ENCODE measurements at regions not wholly inside any gene's neighbourhood (a gene's known extent, or its start where the extent isn't known, plus 50 kb on each side); places are given as distances from the start of the nearest gene placed in this dataset.
"Not testable (repeated sequence)": the region's sequence is repeated elsewhere in the genome, so short reads cannot be mapped to it uniquely, and the experiment has no call there.

DNA sequence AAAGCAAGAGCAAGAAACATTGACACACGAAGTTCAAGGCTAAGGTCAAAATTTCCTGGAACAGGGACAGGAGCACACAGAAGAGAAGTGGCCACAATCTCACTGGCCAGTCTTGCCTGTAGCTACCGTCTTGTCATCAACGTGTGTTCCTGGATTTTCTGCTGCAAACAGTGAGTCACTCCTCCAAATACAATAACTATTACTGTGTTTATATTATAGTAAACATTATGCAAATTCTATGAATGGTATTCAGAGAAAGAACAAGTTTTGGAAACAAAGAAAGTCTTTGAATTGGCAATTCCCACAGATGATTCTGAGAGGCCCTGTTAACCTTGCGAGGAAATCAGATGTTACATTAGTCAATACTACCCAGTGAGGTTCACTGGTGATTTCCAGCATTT, 220.5 kb downstream of the FAM43A start:
- intact Hi-C loops (cut with DNase I): no loop called here
- no peak for DNase-seq

DNA sequence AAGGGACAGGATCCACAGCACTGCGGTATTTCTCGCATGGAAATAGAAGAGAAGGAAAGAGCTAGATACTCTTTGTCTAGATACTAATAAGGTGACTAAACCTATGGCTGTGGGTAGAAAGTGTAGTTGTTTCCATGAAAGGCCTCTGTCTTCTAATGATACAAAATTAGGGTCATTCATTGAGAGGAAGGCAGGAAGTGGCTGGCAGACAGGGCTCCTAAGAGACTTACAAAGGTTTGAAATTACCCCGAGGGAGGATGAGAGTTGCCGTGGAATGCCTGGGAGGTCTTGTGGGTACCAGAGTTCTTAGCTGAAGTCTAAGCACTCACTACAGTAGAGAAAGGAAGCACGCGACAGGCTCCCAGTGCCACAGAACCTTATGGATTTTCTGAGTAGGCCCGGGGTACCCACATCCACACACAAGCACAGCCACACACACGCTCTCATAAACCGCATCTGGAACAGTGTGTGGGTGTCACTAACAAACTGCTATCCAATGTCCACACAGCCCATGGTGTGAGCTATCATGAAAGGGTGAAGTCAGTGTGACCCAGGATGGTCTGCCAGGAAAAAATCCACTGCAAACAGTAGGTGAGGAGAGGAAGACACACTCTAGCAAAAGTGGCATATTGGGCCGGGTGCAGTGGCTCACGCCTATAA, 221.4 kb downstream of the FAM43A start:
- DNase-seq: no peak
- intact Hi-C loops (cut with DNase I): no loop called here

DNA sequence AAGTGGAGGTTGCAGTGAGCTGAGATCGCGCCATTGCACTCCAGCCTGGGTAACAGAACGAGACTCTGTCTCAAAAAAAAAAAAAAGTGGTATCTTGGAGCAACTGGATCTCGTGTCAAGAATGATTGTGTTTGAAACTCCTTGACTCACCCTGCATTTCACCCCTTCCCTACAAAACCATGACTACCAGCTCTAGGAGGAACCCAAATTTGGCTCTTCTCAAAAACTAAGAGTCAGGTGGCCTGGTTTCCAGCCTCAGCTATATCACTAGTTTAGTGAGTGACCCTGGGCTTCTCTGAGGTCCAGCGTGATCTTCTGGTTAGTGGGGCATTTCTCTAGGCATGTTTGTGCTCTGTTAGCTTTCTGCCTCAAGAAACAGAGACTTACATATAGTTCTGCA, 222.1 kb downstream of the FAM43A start:
- intact Hi-C loops (cut with DNase I): no loop called here
- no peak for DNase-seq

DNA sequence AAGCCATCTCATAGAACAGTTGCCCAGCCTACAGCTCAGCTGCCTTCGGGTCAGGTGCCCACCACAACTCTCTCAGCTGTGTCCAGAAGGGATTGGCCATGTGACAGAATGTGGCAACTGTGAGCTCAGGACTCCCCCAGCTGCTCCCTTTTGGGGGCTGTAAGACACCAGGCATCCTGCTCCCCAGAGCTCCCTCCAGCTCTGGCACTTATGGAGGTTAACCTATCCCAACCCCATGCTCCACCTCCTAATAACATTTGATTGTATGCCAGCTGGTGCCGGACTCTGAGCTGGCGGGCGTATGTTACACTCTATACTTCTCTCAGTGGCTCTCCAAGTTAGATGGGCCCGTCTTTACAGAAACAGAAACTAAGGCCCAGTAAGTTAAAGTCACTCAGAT, 222.8 kb downstream of the FAM43A start:
- no peak for DNase-seq
- intact Hi-C loops (cut with DNase I): no loop called here

DNA sequence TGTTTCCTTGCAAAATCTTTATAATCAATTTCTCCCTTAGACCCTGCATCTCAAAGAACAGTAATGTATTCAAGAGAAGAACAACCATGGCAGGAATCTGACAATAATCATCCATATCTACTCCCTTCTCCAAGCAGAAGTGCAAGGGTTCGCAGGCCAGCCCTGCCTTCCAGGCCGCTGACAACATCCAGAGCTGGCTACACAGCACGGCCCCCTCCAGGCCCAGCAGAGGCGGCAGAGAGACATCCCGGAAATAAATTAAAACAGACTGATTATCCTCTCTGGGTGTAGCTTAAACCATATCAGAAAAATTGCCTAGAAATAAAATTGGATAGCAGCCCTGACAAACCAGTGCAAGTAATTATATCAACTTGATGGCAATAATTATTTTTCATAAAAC, 223.3 kb downstream of the FAM43A start:
- intact Hi-C loops (cut with DNase I): no loop called here
- no peak for DNase-seq

DNA sequence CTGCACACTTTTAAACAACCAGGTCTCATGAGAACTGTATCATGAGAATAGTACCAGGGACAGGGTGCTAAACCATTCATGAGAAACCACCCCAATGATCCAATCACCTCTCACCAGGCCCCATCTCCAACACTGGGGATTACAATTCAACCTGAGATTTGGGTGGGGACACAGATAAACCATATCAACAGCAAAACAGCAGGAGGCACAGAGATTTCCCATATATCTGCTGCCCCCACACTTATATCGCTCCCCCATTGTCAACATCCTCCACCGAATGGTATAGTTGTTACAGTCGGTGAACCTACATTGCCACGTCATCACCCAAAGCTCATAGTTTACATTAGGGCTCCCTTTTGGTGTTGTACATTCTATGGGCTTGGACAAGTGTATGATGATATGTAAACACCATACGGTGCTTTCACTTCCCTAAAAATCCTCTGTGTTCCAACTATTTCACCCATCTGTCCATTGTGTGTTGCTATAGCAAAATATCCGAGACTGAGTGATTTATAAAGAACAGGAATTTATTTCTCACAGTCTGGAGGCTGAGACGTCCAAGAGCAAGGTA, 224.8 kb downstream of the FAM43A start:
- no peak for DNase-seq
- intact Hi-C loops (cut with DNase I): no loop called here

DNA sequence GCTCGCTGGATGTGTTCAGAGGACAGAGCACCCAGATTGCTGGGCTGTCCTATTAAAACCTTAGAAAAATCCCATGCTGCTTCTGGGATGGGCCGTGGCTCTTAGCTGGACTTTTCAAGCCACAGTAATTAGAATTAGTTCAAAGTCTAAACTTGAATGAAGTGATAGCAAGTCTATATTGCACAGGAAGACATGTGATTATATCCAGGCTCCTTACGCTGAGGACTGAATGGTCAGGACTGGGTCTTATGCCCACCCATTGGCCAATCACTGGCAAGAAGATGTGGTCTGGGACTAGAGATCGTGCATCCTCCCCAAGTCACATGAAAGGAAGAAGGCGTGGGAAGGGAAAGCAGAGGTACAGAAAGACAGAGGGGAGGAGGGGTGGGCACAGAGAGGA, 227.6 kb downstream of the FAM43A start:
- intact Hi-C loops (cut with DNase I): no loop called here

DNA sequence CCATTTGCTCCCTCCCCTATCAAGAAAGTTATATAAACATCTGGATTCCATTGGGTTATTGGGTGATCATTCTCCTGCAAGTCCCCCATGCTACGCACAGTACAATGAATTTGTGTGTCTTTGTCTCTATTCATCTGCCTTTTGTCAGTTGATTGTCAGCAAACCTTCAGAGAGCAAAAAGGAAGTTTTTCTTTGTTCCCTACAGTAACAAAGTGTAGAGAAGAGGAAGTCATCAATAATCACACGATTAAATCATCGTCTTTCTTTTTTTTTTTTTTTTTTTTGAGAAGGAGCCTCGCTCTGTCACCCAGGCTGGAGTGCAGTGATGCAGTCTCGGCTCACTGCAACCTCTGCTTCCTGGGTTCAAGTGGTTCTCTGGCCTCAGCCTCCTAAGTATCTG, 239.2 kb downstream of the FAM43A start:
- DNase-seq; intact Hi-C loops (cut with DNase I): not testable (repeated sequence)

More for the DNA sequence above, 227.6 kb downstream of the FAM43A start:
- DNase-seq: no peak

DNA sequence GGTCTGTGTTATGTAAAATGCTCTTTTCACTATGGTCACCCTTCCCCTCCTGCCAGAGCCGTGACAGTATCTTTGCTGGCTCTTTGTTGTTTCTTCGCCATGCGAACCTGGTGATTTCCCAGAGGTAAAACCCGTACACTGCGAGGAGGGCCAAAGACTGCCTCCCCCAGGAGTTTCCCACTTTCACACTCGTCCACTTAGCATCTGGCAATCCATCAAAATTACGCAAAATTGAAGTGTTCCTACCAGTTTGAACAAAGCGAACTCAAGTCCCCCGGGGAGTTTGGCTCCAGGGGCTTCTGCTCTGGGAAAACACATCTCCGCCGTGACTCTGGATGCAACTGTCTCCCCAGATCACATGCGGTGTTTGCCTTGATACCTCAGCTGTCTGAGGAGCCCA, 239.9 kb downstream of the FAM43A start:
- intact Hi-C loops (cut with DNase I): no loop called here
- DNase-seq: no peak

DNA sequence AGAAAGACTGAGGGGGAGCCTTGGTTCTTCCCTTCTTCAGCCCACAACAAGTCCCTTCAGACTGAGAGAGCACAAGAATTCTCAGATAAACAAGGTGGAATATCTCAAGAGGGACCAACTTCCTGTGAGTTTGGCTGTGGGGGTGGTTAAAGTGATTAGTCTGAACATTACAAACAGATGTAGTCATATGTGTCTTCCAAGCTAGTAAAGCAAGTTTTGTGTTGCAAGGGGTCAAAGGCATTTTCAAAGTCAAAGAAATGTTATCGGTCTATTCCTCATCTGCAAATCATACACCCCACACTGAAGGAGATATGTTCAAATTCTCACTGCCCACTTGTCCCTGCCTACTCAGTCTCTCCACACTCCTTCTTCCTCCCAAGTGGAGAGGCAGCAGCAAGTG, 242.5 kb downstream of the FAM43A start:
- intact Hi-C loops (cut with DNase I): no loop called here
- no peak for DNase-seq

DNA sequence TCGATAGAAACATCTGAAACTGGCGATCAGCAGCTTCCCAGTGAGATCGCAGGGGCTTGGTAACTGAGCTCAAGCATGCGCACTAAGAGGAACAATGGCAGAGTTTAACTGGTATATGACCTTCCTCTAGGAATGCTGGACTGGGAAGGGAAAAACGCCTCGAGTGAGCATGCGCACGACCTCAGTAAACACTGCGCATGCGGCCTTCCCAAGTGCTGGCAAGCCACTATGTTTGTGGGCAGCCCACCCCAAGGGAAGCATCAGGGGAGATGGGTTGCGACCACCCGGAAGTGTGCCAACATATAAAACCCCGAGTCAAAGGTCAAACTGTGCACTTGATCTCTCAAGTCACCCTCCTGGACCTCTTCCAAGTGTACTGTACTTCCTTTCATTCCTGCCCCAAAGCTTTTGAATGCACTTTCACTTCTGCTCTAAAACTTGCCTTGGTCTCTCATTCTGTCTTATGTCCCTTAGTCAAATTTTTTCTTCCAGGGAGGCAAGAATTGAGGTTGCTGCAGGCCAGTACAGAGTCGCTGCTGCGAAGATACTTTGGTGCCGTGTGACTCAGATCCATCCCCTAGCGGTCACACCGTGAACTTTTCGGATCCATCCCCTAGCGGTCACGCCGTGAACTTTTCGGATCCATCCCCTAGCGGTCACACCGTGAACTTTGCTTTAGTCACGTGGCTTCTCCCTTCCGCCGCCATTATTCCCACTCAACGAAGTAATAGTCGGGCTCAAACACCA, 243.3 kb downstream of the FAM43A start:
- no peak for DNase-seq
- intact Hi-C loops (cut with DNase I): no loop called here

DNA sequence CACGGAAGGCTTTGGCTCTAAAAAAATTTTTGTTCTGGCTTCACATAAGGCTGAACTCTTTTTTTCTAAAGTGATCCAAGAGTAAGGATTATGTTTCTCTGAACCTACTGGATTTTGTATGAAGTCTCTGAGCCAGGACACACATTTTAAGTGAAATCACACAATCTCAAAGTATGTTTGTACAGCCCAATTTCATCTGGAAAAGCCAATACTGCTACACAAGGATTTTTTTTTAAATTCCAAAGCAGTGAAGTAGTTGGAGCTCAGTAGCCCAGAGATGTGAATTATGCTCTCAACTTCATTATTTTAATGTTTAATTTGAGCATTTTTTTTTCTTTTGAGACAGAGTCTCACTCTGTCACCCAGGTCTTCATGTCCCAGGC, 243.9 kb downstream of the FAM43A start:
- intact Hi-C loops (cut with DNase I): no loop called here
- DNase-seq: no peak

DNA sequence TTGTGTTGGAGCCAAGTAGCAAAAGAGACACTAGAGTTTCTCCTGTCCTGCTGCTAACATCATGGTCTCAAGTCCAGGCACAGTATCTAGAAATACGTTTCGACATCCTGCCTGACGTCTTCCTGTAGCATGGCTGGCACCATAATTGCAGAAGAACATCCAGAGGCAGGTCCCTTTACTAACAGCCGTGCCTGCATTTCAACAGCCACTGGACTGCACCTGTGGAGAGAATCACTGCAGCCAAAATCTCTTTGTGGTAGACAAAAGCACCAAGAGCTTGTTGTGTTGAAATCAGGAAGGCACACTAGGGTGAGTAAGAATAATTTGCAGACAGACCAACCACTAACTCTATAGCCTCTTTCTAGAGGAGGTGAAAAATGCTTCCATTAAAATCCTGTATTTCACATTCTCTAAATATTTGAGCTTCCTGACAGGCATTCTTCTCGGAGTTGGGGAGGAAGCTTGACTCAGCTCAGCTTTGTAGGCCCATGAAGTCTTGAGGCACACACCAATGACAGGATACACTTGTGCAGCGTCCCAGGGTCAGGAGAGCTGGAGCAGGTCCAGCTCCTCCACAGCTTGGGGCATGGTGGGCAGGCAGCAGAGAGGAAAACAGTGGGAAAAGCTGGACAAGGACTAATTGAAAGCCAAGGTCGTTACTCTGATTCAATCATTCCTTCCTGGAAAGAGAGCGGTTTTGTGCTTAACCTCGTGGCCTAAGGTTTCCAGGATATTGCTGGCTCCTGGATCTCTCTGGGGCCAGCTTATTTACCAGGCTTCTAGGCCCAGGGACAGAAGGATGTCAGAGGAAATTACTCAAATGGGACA, 244.9 kb downstream of the FAM43A start:
- intact Hi-C loops (cut with DNase I): no loop called here
- DNase-seq: no peak

DNA sequence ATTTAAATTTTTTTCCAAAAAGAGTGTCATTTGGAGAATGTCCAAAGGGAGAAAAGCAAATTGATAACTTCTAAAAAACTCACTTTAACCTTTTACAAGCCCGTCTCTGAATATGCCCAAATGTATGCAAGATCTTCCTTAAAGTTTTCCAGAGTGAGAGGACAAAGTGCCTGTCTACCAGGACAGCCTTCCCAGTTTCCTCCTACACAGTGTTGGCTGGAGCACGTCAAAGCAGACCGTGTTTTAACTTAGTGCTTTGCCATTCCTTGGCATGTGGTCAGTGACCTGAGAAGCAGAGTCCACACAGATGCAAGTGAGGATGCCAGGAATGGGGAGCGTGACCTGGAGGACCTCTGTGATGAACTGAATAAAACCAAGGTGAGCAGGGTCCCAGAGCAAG, 245.7 kb downstream of the FAM43A start:
- intact Hi-C loops (cut with DNase I): no loop called here

DNA sequence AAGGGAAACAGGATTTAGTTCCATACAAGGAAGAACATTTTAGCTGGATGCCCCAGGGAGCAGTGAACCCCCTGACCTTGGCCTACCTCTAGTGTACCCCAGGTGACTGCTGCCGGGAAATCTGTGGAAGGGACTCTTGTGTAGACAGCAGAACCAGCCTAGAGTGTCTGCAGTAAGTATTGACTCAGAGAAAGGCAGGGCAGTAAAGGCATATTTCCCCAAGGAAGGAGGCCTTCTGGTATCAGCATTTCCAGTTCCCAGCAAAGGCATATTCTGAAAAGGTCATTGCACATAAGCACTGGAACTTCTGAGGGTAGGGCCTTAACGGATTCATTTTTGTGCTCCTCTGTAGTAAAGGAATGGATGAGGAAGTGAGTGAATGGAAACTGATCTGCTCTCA, 246.2 kb downstream of the FAM43A start:
- intact Hi-C loops (cut with DNase I): no loop called here
- DNase-seq: no peak

More for the DNA sequence above, 245.7 kb downstream of the FAM43A start:
- DNase-seq: no peak

DNA sequence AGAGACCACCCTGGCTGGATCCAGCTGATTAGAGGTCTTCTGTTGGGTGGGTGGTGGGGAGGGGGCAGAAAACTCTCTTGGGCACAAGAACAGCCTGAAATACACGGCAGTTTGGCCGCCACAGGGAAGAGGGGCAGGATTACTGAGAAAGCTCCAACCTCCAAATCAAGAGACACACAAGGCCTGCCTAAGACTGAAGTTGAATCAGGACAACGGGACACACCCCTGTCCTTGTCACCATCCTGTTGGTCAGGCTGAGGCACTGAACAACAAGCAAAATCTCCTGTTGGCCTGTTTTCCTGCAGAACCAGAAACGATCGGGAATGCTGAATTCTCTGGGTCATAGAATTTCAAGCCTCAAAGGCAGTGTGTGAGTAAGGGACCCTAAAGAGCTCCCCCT, 247.8 kb downstream of the FAM43A start:
- intact Hi-C loops (cut with DNase I): no loop called here
- no peak for DNase-seq

DNA sequence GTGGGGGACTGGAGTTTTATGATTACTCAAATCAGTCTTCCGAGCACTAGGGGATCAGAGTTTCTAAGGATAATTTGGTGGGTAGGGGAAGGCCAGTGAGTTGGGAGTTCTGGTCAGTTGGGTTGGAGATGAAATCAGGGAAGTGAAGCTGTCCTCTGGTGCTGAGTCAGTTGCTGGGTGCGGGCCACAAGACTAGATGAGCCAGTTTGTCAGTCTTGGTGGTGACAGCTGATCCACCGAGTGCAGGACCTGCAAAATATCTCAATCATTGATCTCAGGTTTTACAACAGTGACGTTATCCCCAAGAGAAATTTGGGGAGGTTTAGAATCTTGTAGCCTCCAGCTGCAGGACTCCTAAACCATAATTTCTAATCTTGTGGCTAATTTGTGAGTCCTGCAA, 249.4 kb downstream of the FAM43A start:
- intact Hi-C loops (cut with DNase I): no loop called here
- peak in 1 of 10 donors; percentile 70 for DNase-seq

DNA sequence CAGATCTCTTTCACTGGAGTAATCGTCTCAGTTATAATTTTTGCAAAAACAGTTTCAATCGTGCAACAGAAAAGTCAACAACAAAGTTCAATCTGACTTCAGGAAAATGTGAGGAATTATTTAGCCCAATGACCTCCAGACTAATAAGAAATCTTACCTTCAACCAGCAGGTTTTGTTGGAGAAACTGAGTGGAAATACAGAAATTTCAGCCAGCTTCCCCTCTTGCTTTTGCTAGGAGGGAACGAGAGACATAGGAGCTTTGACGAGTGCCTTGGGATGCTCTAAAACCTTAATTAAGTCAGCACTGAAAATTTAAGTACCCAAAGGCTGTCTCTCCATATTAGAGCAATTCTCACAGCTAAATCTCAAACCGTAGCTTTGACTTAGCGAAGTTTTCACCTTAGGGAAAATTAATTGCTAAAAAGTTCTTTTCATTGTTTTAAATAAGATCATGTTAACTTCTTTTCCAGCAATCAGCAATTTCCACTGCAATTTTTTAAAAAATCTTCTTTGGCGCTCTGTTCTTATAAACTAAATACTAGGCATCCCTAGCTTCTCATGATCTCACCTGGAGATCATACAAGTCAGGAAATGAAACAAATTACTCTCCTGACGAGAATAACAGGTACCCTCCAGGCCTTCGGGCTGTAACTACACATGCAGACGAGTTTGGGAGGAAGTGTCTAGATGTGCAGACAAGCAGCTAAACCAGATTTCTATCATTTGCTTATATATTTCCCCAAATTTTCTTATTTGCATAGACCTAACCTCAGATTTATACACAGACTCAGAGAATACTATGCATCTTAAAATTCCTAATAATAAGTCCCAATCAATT, 250.2 kb downstream of the FAM43A start:
- intact Hi-C loops (cut with DNase I): no loop called here
- no peak for DNase-seq

DNA sequence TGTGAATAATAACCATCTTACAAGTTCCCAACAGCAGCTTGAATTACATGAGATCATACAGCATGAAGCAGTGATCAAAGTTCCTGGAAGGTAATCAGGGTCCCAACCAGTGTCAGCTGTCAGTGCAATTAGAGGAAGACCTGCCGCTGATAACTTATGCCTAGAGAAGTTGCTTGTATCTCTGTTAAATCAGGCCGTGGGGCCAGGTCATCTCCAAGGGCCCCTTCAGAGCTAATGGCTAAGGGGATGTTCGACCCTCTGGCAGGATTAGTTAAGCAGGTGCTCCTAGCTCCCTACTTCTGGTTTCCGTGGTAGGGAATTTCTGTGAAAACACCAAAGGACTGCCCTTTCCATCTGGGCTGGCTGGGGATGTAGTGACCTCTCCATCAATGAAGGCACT, 251.0 kb downstream of the FAM43A start:
- no peak for DNase-seq
- intact Hi-C loops (cut with DNase I): no loop called here

DNA sequence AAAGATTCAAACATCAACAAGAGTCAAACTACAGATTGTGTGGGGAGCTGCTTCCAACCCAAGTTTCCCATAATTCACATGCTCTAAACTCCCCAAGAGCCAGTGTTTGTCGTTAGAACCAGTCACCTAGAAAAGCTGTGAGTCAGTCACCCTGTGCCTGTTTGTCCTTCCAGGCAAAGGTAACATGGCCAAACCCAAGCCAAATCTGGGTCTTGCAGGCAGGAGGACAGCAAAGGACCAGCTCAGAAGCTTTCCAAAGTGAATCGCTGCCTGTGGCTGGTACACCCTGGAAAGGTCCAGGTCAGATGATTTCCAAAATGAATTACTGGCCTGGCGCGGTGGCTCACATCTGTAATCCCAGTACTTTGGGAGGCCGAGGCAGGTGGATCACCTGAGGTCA, 251.5 kb downstream of the FAM43A start:
- intact Hi-C loops (cut with DNase I): no loop called here
- DNase-seq: no peak

Measured in posterior cingulate gyrus (tissue), 11 donors.